ENCODE measurements at regions not wholly inside any gene's neighbourhood (a gene's known extent, or its start where the extent isn't known, plus 50 kb on each side); places are given as distances from the start of the nearest gene placed in this dataset.

DNA sequence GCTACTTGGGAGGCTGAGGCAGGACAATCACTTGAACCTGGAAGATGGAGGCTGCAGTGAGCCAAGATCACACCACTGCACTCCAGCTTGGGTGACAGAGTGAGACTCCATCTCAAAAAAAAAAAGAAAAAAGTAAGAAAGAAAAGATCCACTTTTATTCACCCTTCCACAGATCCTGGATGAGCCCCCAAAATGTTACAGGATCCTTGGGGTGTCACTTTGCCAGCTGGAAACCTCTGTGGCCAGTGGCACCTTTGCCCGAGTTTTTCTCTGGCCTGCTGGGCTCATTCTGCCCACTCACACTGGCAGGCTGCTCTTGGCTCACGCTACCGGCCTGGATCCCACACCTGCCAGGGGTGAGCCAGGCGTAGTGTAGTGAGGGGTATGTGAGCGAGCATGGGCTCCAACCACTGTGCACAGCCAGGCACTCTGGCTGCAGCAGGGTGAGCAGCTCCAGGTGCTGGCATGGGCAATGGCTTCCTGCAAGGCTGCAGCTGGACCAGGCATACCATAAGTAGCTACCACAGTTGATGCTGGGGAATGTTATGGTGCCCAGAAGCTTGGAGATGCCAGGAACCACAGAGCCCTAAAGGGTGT is 57.8 kb upstream of the C15orf39 start:
- peak; percentile 16 for DNase-seq (ENCODE audit: low read depth)

DNA sequence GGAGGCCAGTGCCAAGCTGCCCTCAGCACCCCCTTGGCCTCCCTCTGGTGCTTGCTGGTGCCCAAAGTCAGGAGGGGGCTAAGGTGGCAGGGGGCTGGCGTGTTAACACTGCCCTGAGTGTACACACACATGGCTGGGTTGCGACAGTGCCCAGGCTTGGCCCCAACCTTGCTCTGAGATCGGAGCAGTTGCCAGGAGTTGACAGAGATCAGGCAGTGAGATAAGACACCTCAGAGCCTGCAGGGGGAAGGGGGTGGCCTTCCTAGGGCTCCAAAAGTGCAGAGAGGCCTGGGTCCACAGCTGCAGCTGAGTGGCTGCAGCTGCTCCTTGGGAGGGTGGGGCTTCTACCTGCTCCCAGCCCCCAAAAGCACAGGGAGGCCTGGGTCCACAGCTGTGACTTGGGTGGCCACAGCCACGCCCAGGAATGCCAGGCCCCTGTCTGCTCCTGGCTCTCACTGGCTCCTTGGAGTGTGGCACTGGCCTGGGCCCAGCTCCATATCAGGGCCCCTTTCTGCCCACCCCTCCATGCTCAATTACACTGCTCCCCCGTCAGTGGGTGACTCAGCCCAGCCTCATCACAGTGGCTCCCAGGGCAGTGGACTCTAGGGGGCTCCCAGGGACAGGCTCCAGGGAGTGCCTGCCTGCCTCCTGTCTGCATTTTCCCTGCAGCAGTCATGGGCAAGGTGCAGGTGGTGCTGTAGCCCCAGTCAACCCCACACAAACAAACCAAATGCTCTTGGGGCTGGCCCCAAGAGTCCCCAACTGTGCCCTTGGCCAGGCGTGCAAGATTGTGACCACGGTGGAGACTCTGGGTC is 56.4 kb upstream of the C15orf39 start:
- TF ChIP-seq, protein P1, sequence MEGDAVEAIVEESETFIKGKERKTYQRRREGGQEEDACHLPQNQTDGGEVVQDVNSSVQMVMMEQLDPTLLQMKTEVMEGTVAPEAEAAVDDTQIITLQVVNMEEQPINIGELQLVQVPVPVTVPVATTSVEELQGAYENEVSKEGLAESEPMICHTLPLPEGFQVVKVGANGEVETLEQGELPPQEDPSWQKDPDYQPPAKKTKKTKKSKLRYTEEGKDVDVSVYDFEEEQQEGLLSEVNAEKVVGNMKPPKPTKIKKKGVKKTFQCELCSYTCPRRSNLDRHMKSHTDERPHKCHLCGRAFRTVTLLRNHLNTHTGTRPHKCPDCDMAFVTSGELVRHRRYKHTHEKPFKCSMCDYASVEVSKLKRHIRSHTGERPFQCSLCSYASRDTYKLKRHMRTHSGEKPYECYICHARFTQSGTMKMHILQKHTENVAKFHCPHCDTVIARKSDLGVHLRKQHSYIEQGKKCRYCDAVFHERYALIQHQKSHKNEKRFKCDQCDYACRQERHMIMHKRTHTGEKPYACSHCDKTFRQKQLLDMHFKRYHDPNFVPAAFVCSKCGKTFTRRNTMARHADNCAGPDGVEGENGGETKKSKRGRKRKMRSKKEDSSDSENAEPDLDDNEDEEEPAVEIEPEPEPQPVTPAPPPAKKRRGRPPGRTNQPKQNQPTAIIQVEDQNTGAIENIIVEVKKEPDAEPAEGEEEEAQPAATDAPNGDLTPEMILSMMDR (conservative IDR thresholded peaks at IDR 0.05; ENCODE audit: low read depth, low read length) = no peak
- H3K4me3 ChIP-seq (ENCODE audit: low read depth, low read length) = no peak overlapping the region
- no peak for DNase-seq (ENCODE audit: low read depth)

More for the DNA sequence above, 57.8 kb upstream of the C15orf39 start:
- TF ChIP-seq, protein P1 (conservative IDR thresholded peaks at IDR 0.05; ENCODE audit: low read depth, low read length) = no peak
- no peak overlapping the region for H3K4me3 ChIP-seq (ENCODE audit: low read depth, low read length)

DNA sequence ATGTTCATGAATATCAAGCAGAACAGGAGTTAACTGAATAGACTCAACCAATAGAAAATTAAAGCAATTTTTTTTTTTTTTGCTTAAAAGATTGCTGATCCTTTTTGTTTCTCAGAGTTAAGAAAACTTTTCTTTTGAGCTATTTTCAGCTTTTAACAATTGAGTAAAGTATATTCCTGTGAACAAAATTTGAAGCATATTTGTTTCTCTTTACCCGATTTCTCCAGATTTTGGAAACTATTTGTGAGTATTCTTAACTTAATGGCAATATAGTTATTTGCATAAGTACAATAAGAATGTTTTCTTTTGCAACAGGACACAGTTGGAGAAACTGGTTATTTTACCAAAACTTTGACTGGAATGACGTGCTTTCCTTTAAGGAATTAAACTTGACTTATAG is 53.4 kb upstream of the C15orf39 start:
- TF ChIP-seq, protein P1 (conservative IDR thresholded peaks at IDR 0.05; ENCODE audit: low read depth, low read length) = no peak
- no peak for DNase-seq (ENCODE audit: low read depth)
- no peak overlapping the region for H3K4me3 ChIP-seq (ENCODE audit: low read depth, low read length)

DNA sequence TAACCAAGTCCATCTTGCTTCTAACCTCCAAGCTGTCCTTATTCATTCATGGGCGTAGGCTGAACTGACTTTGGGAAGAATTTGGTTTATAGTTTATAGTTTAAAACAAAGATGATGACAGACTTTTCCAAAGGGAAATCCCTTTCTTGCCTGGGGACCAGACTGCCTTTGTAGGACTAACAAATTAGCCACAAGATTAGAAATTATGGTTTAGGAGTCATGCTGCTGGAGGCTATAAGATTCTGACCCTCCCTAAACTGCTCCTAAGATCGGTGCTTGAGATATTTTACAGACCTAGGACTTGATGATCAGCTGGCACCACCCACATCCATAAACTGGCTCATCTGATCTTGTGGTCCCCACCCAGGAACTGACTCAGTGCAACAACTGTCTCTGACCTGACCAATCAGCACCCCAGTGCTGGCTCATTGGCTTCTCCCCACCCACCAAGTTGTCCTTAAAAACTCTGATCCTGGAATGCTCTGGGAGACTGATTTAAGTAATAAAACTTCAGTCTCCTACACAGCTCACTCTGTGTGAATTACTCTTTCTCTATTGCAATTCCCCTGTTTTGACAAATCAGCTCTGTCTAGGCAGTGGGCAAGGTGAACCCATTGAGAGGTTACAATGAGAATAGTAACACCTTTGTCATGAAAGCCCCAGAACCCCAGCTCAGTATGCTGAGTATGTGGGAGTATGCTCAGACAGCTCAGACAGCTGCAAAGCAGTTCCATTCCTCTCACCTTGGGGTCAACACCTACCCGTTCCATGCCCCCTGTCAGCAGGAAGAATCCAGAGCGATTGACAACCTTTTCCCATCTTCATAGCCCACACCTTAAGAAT is 51.6 kb upstream of the C15orf39 start:
- peak; percentile 62 for DNase-seq (ENCODE audit: low read depth)
- TF ChIP-seq, protein P1 (conservative IDR thresholded peaks at IDR 0.05; ENCODE audit: low read depth, low read length) = no peak
- H3K4me3 ChIP-seq (ENCODE audit: low read depth, low read length) = no peak overlapping the region

DNA sequence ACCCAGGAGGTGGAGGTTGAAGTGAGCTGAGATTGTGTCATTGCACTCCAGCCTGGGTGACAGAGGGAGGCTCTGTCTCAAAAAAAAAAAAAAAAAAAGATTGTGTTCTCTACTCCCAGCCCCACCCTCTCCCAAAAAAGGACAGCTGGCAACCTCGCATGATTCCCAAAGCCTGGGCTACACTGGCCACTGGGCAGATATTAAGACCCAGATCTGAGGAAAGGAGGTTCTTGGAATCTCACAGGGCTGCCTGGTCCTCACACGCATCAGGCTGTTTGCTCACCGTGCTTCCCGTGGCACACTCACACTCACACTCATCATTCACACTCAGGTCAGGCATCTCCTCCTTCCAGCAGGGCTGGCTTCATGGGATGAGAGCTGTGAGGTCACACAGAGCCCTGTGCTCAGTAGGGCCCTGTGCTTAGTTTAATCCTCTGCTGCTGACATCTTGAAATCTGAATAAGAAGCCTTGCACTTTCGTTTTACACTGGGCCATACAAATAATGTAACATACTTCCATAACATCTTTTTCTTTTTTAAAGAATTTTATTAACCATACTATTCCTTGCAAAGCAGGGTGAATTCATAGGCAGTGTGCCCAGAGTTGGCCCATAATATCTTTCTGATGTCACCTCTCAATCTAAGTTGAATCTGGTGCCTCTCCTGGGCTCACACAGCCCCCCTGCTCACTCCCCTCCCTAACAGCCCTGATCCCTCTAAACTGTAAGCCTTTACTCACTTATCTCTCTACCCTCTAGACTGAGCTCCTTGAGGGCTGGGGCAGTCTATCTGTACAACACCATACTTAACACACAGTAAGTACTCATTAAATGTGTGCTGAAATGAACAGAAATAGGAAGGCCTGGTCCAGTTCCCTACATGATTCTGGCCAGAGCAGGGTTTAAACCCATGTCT is 50.2 kb upstream of the C15orf39 start:
- DNase-seq (ENCODE audit: low read depth) = no peak
- H3K4me3 ChIP-seq (ENCODE audit: low read depth, low read length) = no peak overlapping the region
- TF ChIP-seq, protein P1 (conservative IDR thresholded peaks at IDR 0.05; ENCODE audit: low read depth, low read length) = no peak

Measured in choroid plexus epithelial cell (primary cell).